Panc1 (cell line): ENCODE measurements at regions not wholly inside any gene's neighbourhood (a gene's known extent, or its start where the extent isn't known, plus 50 kb on each side); places are given as distances from the start of the nearest gene placed in this dataset.

Experiments used
- ATAC-seq: fragments of 200-7000 bp; cut with Tn5 transposase; 2 replicates; pipeline ENCODE4 v1.9.1; 2020; ENCODE audit warnings: mild to moderate bottlenecking, moderate library complexity
- BruUV-seq: library from RNA; stranded (reverse); fragments of 400-500 nt; replicated peaks from 2 replicates; lab custom pipeline; 2021; lab: Mats Ljungman, UMichigan
- CTCF ChIA-PET: fragments of 300-600 bp; sonication (Branson Sonifier 250); formaldehyde crosslinking; loops from one replicate; lab custom pipeline; 2022; ENCODE audit warnings: antibody characterized with exemption; lab: Charles Lee
- POLR2A ChIA-PET: fragments of 300-600 bp; sonication (Branson Sonifier 250); formaldehyde crosslinking; loops from one replicate; lab custom pipeline; 2022; ENCODE audit warnings: antibody characterized with exemption; lab: Charles Lee
- DNase-seq: peaks from one replicate; pipeline ENCODE4 v3.0.0-alpha.2; 2010; ENCODE audit warnings: low read depth, low spot score
- H3K27ac ChIP-seq: 2 replicates; pipeline ENCODE4 v1.5.1; 2011; ENCODE audit warnings: mild to moderate bottlenecking, low read length, inconsistent platforms
- H3K27me3 ChIP-seq: fragments of 200-500 bp; sonication (Bioruptor generic); 2 replicates; pipeline ENCODE4 v1.6.0; 2014; ENCODE audit warnings: low read length, inconsistent platforms; ENCODE audit not compliant: control insufficient read depth, insufficient read depth
- H3K36me3 ChIP-seq: fragments of 200-500 bp; sonication (Bioruptor generic); 2 replicates; pipeline ENCODE4 v1.5.1; 2014; ENCODE audit warnings: inconsistent platforms, mild to moderate bottlenecking, low read length, moderate library complexity; ENCODE audit not compliant: control insufficient read depth, insufficient read depth
- H3K4me1 ChIP-seq: 2 replicates; pipeline ENCODE4 v1.5.1; 2011; ENCODE audit warnings: inconsistent platforms, mild to moderate bottlenecking, low read length, moderate library complexity; ENCODE audit not compliant: control insufficient read depth, insufficient read depth
- H3K4me3 ChIP-seq, 2 experiments: 2 replicates each; pipeline ENCODE4 v1.5.1; 2011 to 2012; ENCODE audit warnings: low read depth in 2 of 2, low read length in 2 of 2, mild to moderate bottlenecking in 2 of 2, inconsistent platforms in 1 of 2, moderate library complexity in 1 of 2
- H3K9me3 ChIP-seq: fragments of 200-500 bp; sonication (Bioruptor generic); 2 replicates; pipeline ENCODE4 v1.5.1; 2014; ENCODE audit warnings: low read depth, mild to moderate bottlenecking, inconsistent platforms, low read length, moderate library complexity; ENCODE audit not compliant: control insufficient read depth, insufficient read depth
- CTCF ChIP-seq: fragments of 450-650 bp; IDR thresholded peaks from 2 replicates; pipeline ENCODE4 v1.5.1; 2017; ENCODE audit warnings: mild to moderate bottlenecking
- POLR2AphosphoS5 ChIP-seq: IDR thresholded peaks from 2 replicates; pipeline ENCODE4 v1.6.1; 2012; ENCODE audit warnings: mild to moderate bottlenecking, low read depth, low read length, moderate library complexity
- REST ChIP-seq, 2 experiments: IDR thresholded peaks; 2 replicates each; pipeline ENCODE4 v1.6.1; 2011 to 2012; ENCODE audit warnings: low read depth in 2 of 2, control low read depth in 1 of 2, low read length in 1 of 2, mild to moderate bottlenecking in 1 of 2, moderate library complexity in 1 of 2; ENCODE audit not compliant: insufficient read depth in 1 of 2
- SIN3A ChIP-seq: IDR thresholded peaks from 2 replicates; pipeline ENCODE4 v1.6.1; 2012; ENCODE audit warnings: low read depth, mild to moderate bottlenecking, low read length, moderate library complexity, borderline replicate concordance; ENCODE audit not compliant: insufficient read depth
- TCF7L2 ChIP-seq: IDR thresholded peaks from 2 replicates; pipeline ENCODE4 v1.6.1; 2011; ENCODE audit warnings: mild to moderate bottlenecking, low read depth, low read length, inconsistent platforms
- in situ Hi-C: cut with HindIII; loops from 2 replicates; pipeline ENCODE4 v1.10.0; 2016; ENCODE audit warnings: low sequenced_read_pairs, low pct_unique_long_range_greater_than_20kb
- intact Hi-C: fragments of 100-400 bp; cut with micrococcal nuclease; formaldehyde crosslinking; loops from one replicate; pipeline ENCODE4 v1.10.0; 2022; ENCODE audit not compliant: unreplicated experiment

DNA sequence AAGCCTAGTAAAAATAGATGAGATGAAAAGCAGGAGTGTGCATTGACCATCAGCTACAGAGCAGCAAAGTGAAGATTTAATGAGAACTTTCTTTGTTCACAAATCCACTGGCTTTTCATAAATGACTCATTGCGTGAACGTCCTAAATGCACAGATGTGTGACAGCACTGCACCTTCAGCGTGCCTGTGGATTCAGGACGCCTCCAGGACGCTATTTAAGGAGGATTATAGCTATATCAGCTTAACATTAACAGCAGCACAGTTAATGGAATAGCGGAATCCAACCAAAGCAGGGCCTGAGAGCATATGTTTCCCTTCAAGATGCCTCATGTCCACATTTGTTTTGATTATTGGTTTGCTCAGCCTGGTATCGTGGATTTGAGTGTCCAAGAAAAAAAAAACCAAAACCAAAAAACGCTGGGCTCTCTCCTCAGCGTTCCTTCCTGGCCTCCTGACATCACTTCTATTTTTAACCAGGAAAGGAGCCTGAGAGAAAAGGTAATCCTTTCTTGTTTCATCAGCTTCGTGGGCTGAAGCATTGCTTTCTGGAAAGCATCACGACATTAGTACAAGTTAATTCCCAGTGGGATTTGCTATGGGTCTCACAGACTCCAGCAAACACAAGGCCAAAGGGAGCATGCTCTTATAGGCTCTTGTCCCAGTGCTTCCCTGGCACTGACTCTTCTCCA, 447.0 kb upstream of the SMIM21 start:
- no TSS peak for BruUV-seq
- Histone ChIP-seq H3K9me3 (no peaks in the 10 kb centered on the region), H3K27me3 (peaks cover 4% of the 10 kb centered on the region; the same call in 1 of the 2 replicates), H3K4me1 (no peaks in the 10 kb centered on the region), H3K36me3 (no peaks in the 10 kb centered on the region), H3K4me3 (no peak overlapping the region), H3K27ac (no peak overlapping the region)
- ChIA-PET CTCF (no interaction called here), POLR2A (no interaction called here)
- no peak for ATAC-seq
- TF ChIP-seq POLR2AphosphoS5 = no peak
- no peak for TF ChIP-seq REST (IDR thresholded peaks at IDR 0.05; ENCODE audit: insufficient read depth in 1 of 2, low read depth in 2 of 2, low read length in 1 of 2)
- no peak for TF ChIP-seq TCF7L2
- no peak for TF ChIP-seq CTCF
- no peak for TF ChIP-seq SIN3A
- DNase-seq = no peak
- intact Hi-C loops = no loop called here
- in situ Hi-C loops = no loop called here

DNA sequence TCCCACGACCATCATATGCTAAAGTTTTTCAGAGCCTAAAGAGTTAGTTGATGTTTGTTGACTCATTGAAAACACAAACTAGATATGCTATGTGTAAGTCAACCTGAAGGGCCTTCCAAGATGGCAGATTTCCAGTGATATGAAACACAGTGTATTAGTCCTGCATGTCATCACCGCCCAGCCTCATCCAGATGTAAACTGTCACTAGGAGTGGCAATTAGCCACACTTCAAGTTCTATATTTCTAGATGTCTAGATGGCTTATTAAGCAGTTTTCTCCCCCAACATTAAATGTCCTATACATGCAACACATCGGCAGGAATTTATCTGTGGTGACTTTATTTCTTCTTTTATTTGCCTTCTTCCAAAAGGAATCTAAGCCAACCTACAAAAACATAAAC, 444.1 kb upstream of the SMIM21 start:
- intact Hi-C loops = no loop called here
- no peak for TF ChIP-seq REST (IDR thresholded peaks at IDR 0.05; ENCODE audit: insufficient read depth in 1 of 2, low read depth in 2 of 2, low read length in 1 of 2)
- DNase-seq (no peak), ATAC-seq (no peak)
- H3K27me3 ChIP-seq = peaks cover 5% of the 10 kb centered on the region; the same call in 1 of the 2 replicates
- ChIA-PET CTCF (no interaction called here), POLR2A (no interaction called here)
- H3K4me1 ChIP-seq = no peaks in the 10 kb centered on the region
- H3K4me3 ChIP-seq = no peak overlapping the region
- BruUV-seq = no TSS peak
- in situ Hi-C loops = no loop called here
- H3K9me3 ChIP-seq = no peaks in the 10 kb centered on the region
- H3K27ac ChIP-seq = no peak overlapping the region
- H3K36me3 ChIP-seq = no peaks in the 10 kb centered on the region
